ENCODE measurements at regions not wholly inside any gene's neighbourhood (a gene's known extent, or its start where the extent isn't known, plus 50 kb on each side); places are given as distances from the start of the nearest gene placed in this dataset.

DNA sequence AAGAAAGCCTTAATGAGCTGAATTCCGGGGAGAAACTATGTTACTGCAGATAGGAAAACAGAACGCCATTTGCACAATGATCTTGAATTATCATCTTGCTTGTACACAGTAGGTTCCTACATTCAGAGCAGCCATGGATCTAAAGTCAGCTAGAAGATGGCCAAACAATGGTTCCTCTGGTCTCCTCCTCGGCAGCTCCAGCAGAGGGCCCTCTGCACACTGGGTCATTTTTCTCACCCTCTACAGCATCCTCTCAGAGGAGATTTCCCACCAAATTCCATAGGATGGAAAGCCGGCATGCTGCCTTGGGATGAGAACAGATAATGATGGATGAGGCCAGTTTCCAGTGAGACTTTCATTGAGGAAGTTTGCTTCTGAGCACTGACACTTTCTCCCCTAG lies 308.5 kb upstream of the NFE2L3 start:
- TF ChIP-seq, protein P1, sequence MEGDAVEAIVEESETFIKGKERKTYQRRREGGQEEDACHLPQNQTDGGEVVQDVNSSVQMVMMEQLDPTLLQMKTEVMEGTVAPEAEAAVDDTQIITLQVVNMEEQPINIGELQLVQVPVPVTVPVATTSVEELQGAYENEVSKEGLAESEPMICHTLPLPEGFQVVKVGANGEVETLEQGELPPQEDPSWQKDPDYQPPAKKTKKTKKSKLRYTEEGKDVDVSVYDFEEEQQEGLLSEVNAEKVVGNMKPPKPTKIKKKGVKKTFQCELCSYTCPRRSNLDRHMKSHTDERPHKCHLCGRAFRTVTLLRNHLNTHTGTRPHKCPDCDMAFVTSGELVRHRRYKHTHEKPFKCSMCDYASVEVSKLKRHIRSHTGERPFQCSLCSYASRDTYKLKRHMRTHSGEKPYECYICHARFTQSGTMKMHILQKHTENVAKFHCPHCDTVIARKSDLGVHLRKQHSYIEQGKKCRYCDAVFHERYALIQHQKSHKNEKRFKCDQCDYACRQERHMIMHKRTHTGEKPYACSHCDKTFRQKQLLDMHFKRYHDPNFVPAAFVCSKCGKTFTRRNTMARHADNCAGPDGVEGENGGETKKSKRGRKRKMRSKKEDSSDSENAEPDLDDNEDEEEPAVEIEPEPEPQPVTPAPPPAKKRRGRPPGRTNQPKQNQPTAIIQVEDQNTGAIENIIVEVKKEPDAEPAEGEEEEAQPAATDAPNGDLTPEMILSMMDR (conservative IDR thresholded peaks at IDR 0.05; ENCODE audit: low read length) = peak; percentile 38; the same call in 1 of the 2 replicates
- TF ChIP-seq EZH2phosphoT487 (IDR thresholded peaks at IDR 0.05; ENCODE audit: borderline replicate concordance, low read depth, low read length) = no peak

Data from OCI-LY7 (cell line).